ENCODE measurements at regions not wholly inside any gene's neighbourhood (a gene's known extent, or its start where the extent isn't known, plus 50 kb on each side); places are given as distances from the start of the nearest gene placed in this dataset.

- H3K4me3 ChIP-seq (replicated peaks; ENCODE audit: low read depth, low read length) = no peak overlapping the region
- no peak for DNase-seq (ENCODE audit: low read depth)
- no peak for TF ChIP-seq CTCF (IDR thresholded peaks at IDR 0.05; ENCODE audit: low read length, missing control alignments)
Measured at GRCh38 chr11:79672786-79673185, 232.0 kb upstream of the TENM4 start.

GRCh38 chr11:79671401-79671800 is 230.6 kb upstream of the TENM4 start:
- H3K4me3 ChIP-seq (replicated peaks; ENCODE audit: low read depth, low read length) = no peak overlapping the region
- TF ChIP-seq CTCF (IDR thresholded peaks at IDR 0.05; ENCODE audit: low read length, missing control alignments) = no peak
- no peak for DNase-seq (ENCODE audit: low read depth)

- H3K4me3 ChIP-seq (replicated peaks; ENCODE audit: low read depth, low read length) = no peak overlapping the region
- TF ChIP-seq CTCF (IDR thresholded peaks at IDR 0.05; ENCODE audit: low read length, missing control alignments) = no peak
- DNase-seq (ENCODE audit: low read depth) = no peak
Measured at GRCh38 chr11:79670882-79671281, 230.1 kb upstream of the TENM4 start.

- H3K4me3 ChIP-seq (replicated peaks; ENCODE audit: low read depth, low read length) = no peak overlapping the region
- no peak for TF ChIP-seq CTCF (IDR thresholded peaks at IDR 0.05; ENCODE audit: low read length, missing control alignments)
- no peak for DNase-seq (ENCODE audit: low read depth)
Measured at GRCh38 chr11:79668575-79668974, 227.7 kb upstream of the TENM4 start.

GRCh38 chr11:79667380-79667779 is 226.6 kb upstream of the TENM4 start:
- H3K4me3 ChIP-seq (replicated peaks; ENCODE audit: low read depth, low read length) = no peak overlapping the region
- no peak for TF ChIP-seq CTCF (IDR thresholded peaks at IDR 0.05; ENCODE audit: low read length, missing control alignments)
- DNase-seq (ENCODE audit: low read depth) = no peak

GRCh38 chr11:79663017-79663416 is 222.2 kb upstream of the TENM4 start:
- no peak for TF ChIP-seq CTCF (IDR thresholded peaks at IDR 0.05; ENCODE audit: low read length, missing control alignments)
- no peak overlapping the region for H3K4me3 ChIP-seq (replicated peaks; ENCODE audit: low read depth, low read length)
- DNase-seq (ENCODE audit: low read depth) = no peak

GRCh38 chr11:79661373-79661772 is 220.5 kb upstream of the TENM4 start:
- no peak for DNase-seq (ENCODE audit: low read depth)
- TF ChIP-seq CTCF (IDR thresholded peaks at IDR 0.05; ENCODE audit: low read length, missing control alignments) = no peak

More at GRCh38 chr11:79661373-79661772, 220.5 kb upstream of the TENM4 start:
- no peak overlapping the region for H3K4me3 ChIP-seq (replicated peaks; ENCODE audit: low read depth, low read length)
